RWPE2 (cell line): ENCODE measurements at regions not wholly inside any gene's neighbourhood (a gene's known extent, or its start where the extent isn't known, plus 50 kb on each side); places are given as distances from the start of the nearest gene placed in this dataset.

Experiments used
- ATAC-seq: fragments of 200-7000 bp; cut with Tn5 transposase; 3 replicates; pipeline ENCODE4 v1.9.1; 2021; ENCODE audit warnings: low read depth
- DNase-seq: peaks from one replicate; pipeline ENCODE4 v3.0.0-alpha.2; 2020; ENCODE audit warnings: low spot score
- H3K27ac ChIP-seq: fragments of 450-650 bp; 2 replicates; pipeline ENCODE4 v1.5.1; 2017; ENCODE audit warnings: mild to moderate bottlenecking; ENCODE audit not compliant: poor library complexity, severe bottlenecking
- H3K27me3 ChIP-seq: fragments of 250-450 bp; sonication (Bioruptor Pico); 2 replicates; pipeline ENCODE4 v1.5.1; 2021; ENCODE audit warnings: mild to moderate bottlenecking, moderate library complexity; ENCODE audit not compliant: insufficient read depth, poor library complexity, severe bottlenecking
- H3K36me3 ChIP-seq: fragments of 250-450 bp; sonication (Bioruptor Pico); 2 replicates; pipeline ENCODE4 v1.5.1; 2020; ENCODE audit warnings: low read depth, mild to moderate bottlenecking, moderate library complexity
- H3K4me1 ChIP-seq: fragments of 250-450 bp; sonication (Bioruptor Pico); 2 replicates; pipeline ENCODE4 v1.5.1; 2021; ENCODE audit warnings: mild to moderate bottlenecking, moderate library complexity; ENCODE audit not compliant: insufficient read depth, poor library complexity, severe bottlenecking
- H3K4me3 ChIP-seq: fragments of 250-450 bp; sonication (Bioruptor Pico); 2 replicates; pipeline ENCODE4 v1.5.1; 2021; ENCODE audit warnings: mild to moderate bottlenecking, moderate library complexity; ENCODE audit not compliant: severe bottlenecking
- H3K9me3 ChIP-seq: fragments of 250-450 bp; sonication (Bioruptor Pico); 2 replicates; pipeline ENCODE4 v1.5.1; 2021; ENCODE audit warnings: mild to moderate bottlenecking, moderate library complexity; ENCODE audit not compliant: severe bottlenecking
- CTCF ChIP-seq: fragments of 450-650 bp; IDR thresholded peaks from one replicate; pipeline ENCODE4 v1.5.1; 2017; ENCODE audit warnings: mild to moderate bottlenecking, moderate library complexity; ENCODE audit not compliant: poor library complexity, severe bottlenecking

- no peak for ATAC-seq
- no peak for DNase-seq
- Histone ChIP-seq H3K27me3 (no peaks in the 10 kb centered on the region), H3K4me1 (no peaks in the 10 kb centered on the region), H3K4me3 (no peak overlapping the region), H3K27ac (no peak overlapping the region), H3K9me3 (no peaks in the 10 kb centered on the region), H3K36me3 (no peaks in the 10 kb centered on the region)
- no peak for TF ChIP-seq CTCF
Measured at GRCh38 chr12:97924122-97924521, 461.5 kb downstream of the RMST start.

- no peak for ATAC-seq
- Histone ChIP-seq H3K27me3 (no peaks in the 10 kb centered on the region), H3K4me3 (no peak overlapping the region), H3K36me3 (no peaks in the 10 kb centered on the region), H3K9me3 (no peaks in the 10 kb centered on the region), H3K27ac (no peak overlapping the region), H3K4me1 (no peaks in the 10 kb centered on the region)
- no peak for TF ChIP-seq CTCF
- DNase-seq, result no peak
Measured at GRCh38 chr12:97927977-97928376, 465.4 kb downstream of the RMST start.

GRCh38 chr12:97936165-97936564 lies 473.6 kb downstream of the RMST start:
- no peak for TF ChIP-seq CTCF
- ATAC-seq (no peak), DNase-seq (no peak)
- Histone ChIP-seq H3K9me3 (no peaks in the 10 kb centered on the region), H3K36me3 (no peaks in the 10 kb centered on the region), H3K4me3 (no peak overlapping the region), H3K4me1 (no peaks in the 10 kb centered on the region), H3K27ac (no peak overlapping the region), H3K27me3 (no peaks in the 10 kb centered on the region)

- Histone ChIP-seq H3K4me3 (no peak overlapping the region), H3K9me3 (no peaks in the 10 kb centered on the region), H3K27ac (no peak overlapping the region), H3K27me3 (no peaks in the 10 kb centered on the region), H3K4me1 (no peaks in the 10 kb centered on the region), H3K36me3 (no peaks in the 10 kb centered on the region)
- ATAC-seq (no peak), DNase-seq (no peak)
- no peak for TF ChIP-seq CTCF
Measured at GRCh38 chr12:97938031-97938430, 475.4 kb downstream of the RMST start.

- Histone ChIP-seq H3K9me3 (no peaks in the 10 kb centered on the region), H3K36me3 (no peaks in the 10 kb centered on the region), H3K27me3 (no peaks in the 10 kb centered on the region), H3K4me1 (no peaks in the 10 kb centered on the region), H3K27ac (no peak overlapping the region), H3K4me3 (no peak overlapping the region)
- ATAC-seq, result no peak
- TF ChIP-seq CTCF, result no peak
- no peak for DNase-seq
Measured at GRCh38 chr12:97939156-97939555, 476.6 kb downstream of the RMST start.
